ENCODE measurements at regions not wholly inside any gene's neighbourhood (a gene's known extent, or its start where the extent isn't known, plus 50 kb on each side); places are given as distances from the start of the nearest gene placed in this dataset.

DNA sequence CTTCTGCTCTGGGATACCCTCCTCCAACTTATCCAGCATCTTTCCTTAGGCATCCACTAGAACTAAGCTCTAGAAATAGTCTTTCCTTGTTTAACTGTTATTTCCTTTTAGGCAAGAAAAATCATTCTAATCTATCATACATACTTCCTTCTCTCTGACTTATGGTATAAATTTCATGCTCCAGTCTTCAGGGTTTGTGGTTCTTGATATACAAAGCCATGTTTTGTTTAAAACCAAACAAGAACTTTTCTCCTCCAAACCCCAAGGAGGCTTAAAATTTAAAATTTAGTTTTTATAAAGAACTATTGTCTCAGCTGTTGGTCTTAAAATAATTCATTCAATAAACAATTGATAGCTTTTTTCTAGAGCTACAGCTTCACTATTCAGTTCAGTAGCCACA lies 77.2 kb downstream of the CD164 start:
- TF ChIP-seq, protein P1, sequence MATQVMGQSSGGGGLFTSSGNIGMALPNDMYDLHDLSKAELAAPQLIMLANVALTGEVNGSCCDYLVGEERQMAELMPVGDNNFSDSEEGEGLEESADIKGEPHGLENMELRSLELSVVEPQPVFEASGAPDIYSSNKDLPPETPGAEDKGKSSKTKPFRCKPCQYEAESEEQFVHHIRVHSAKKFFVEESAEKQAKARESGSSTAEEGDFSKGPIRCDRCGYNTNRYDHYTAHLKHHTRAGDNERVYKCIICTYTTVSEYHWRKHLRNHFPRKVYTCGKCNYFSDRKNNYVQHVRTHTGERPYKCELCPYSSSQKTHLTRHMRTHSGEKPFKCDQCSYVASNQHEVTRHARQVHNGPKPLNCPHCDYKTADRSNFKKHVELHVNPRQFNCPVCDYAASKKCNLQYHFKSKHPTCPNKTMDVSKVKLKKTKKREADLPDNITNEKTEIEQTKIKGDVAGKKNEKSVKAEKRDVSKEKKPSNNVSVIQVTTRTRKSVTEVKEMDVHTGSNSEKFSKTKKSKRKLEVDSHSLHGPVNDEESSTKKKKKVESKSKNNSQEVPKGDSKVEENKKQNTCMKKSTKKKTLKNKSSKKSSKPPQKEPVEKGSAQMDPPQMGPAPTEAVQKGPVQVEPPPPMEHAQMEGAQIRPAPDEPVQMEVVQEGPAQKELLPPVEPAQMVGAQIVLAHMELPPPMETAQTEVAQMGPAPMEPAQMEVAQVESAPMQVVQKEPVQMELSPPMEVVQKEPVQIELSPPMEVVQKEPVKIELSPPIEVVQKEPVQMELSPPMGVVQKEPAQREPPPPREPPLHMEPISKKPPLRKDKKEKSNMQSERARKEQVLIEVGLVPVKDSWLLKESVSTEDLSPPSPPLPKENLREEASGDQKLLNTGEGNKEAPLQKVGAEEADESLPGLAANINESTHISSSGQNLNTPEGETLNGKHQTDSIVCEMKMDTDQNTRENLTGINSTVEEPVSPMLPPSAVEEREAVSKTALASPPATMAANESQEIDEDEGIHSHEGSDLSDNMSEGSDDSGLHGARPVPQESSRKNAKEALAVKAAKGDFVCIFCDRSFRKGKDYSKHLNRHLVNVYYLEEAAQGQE (IDR thresholded peaks at IDR 0.05; ENCODE audit: insufficient read depth in 1 of 2, low read depth in 2 of 2, low read length in 1 of 2): no peak
- TF ChIP-seq, protein P2, sequence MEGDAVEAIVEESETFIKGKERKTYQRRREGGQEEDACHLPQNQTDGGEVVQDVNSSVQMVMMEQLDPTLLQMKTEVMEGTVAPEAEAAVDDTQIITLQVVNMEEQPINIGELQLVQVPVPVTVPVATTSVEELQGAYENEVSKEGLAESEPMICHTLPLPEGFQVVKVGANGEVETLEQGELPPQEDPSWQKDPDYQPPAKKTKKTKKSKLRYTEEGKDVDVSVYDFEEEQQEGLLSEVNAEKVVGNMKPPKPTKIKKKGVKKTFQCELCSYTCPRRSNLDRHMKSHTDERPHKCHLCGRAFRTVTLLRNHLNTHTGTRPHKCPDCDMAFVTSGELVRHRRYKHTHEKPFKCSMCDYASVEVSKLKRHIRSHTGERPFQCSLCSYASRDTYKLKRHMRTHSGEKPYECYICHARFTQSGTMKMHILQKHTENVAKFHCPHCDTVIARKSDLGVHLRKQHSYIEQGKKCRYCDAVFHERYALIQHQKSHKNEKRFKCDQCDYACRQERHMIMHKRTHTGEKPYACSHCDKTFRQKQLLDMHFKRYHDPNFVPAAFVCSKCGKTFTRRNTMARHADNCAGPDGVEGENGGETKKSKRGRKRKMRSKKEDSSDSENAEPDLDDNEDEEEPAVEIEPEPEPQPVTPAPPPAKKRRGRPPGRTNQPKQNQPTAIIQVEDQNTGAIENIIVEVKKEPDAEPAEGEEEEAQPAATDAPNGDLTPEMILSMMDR (IDR thresholded peaks at IDR 0.05): no peak
- TF ChIP-seq TCF7L2 (IDR thresholded peaks at IDR 0.05; ENCODE audit: low read depth, low read length): no peak
- TF ChIP-seq SIN3A (IDR thresholded peaks at IDR 0.05; ENCODE audit: borderline replicate concordance, insufficient read depth, low read depth, low read length): no peak
